ENCODE measurements at regions not wholly inside any gene's neighbourhood (a gene's known extent, or its start where the extent isn't known, plus 50 kb on each side); places are given as distances from the start of the nearest gene placed in this dataset.
A peak's percentile ranks its signal among the peaks of the same experiment; 100 is the strongest.

DNA sequence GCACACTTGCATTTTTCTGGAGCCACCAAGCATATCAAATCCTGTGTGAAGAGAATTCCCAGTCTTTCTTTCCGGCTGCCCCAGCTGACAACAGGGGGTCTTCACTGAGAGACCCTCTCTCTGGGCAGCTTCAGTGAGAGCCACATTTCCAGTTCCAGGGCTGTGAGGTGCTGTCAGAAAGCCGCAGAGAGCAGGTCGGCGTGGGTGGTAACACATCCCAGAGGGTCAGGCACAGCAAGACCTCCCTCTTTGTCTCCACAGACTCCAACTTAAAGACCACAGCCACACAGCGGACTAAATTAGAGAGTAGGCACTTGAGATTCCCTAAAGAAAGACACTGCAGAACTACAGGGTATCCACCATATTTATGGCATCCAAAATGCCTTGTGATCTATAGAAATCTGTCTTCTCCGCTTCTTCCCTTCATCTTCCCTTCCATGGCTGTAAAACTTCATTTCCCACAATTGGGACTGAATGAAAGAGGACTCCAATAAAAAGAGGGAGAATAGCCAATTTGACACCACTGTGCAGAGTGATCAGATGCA lies 116.0 kb upstream of the C7orf33 start:
- no peaks in the 10 kb centered on the region for H3K36me3 ChIP-seq (replicated peaks in 1 of 2; ENCODE audit: control insufficient read depth in 1 of 2, insufficient read depth in 2 of 2, low read length in 2 of 2)
- 86% methylated on average over 5 of the region's 6 CpGs for WGBS (ENCODE audit: insufficient coverage)
- Mint-ChIP-seq H3K9me3 (peaks cover 0 to 4% (median 0%) of the 10 kb centered on the region in 7 donors), H3K4me3 (no peak overlapping the region), H3K27me3 (ENCODE audit: low read depth in 3 of 3) (peaks cover 2 to 8% (median 8%) of the 10 kb centered on the region in 3 donors), H3K36me3 (no peaks in the 10 kb centered on the region), H3K27ac (peak overlapping the region in 2 of 7 donors; percentile 18 to 26), H3K4me1 (no peaks in the 10 kb centered on the region)
- no peak overlapping the region for H3K4me3 ChIP-seq (replicated peaks in 1 of 3; ENCODE audit: low read depth in 2 of 3, low read length in 3 of 3)
- no peak overlapping the region for H3K9ac ChIP-seq (ENCODE audit: insufficient read depth, low read length, poor library complexity, severe bottlenecking)
- no peaks in the 10 kb centered on the region for H4K20me1 ChIP-seq (ENCODE audit: insufficient read depth, low read length)
- no peak overlapping the region for H3K27ac ChIP-seq (ENCODE audit: low read depth in 1 of 2, low read length in 2 of 2)
- no peaks in the 10 kb centered on the region for H3K27me3 ChIP-seq (ENCODE audit: control insufficient read depth in 2 of 2, insufficient read depth in 2 of 2, low read length in 2 of 2)
- H3K4me1 ChIP-seq (ENCODE audit: control insufficient read depth in 1 of 2, insufficient read depth in 2 of 2, low read length in 2 of 2): no peaks in the 10 kb centered on the region
- no peak for DNase-seq
- TF ChIP-seq, protein P1, sequence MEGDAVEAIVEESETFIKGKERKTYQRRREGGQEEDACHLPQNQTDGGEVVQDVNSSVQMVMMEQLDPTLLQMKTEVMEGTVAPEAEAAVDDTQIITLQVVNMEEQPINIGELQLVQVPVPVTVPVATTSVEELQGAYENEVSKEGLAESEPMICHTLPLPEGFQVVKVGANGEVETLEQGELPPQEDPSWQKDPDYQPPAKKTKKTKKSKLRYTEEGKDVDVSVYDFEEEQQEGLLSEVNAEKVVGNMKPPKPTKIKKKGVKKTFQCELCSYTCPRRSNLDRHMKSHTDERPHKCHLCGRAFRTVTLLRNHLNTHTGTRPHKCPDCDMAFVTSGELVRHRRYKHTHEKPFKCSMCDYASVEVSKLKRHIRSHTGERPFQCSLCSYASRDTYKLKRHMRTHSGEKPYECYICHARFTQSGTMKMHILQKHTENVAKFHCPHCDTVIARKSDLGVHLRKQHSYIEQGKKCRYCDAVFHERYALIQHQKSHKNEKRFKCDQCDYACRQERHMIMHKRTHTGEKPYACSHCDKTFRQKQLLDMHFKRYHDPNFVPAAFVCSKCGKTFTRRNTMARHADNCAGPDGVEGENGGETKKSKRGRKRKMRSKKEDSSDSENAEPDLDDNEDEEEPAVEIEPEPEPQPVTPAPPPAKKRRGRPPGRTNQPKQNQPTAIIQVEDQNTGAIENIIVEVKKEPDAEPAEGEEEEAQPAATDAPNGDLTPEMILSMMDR (IDR thresholded peaks at IDR 0.05): no peak
- H3K9me3 ChIP-seq (replicated peaks in 1 of 2; ENCODE audit: control insufficient read depth in 1 of 2, insufficient read depth in 1 of 2, low read length in 2 of 2): no peaks in the 10 kb centered on the region
- intact Hi-C loops (cut with micrococcal nuclease): no loop called here
- no peak overlapping the region for H2AFZ ChIP-seq (ENCODE audit: insufficient read depth, low read depth, low read length, poor library complexity, severe bottlenecking)
- no peaks in the 10 kb centered on the region for H3K79me2 ChIP-seq (ENCODE audit: insufficient read depth, low read length)
- no peak overlapping the region for H3K4me2 ChIP-seq (replicated peaks; ENCODE audit: extremely low read depth, low read length, poor library complexity, severe bottlenecking)

DNA sequence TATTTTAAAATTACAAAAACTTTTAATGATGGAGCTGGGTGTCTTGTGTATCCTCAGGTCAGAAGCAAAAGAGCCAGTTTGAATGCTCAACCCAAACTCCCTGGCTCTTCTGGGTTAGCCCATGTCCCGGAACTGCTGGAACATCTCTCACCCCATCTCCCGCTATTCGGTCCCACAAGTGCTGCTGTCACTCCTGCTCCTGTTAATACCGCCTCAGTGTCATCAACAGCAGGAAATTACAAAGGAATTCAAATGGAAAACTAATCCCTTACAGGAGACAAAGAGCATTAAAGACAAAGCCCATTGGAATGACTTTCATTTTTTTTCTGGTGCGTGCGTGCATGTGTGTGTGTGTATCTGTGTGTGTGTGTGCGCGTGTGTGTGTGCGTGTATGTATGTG lies 112.0 kb upstream of the C7orf33 start:
- peaks cover 0 to 10% (median 7%) of the 10 kb centered on the region in 3 donors for H3K27me3 Mint-ChIP-seq (ENCODE audit: low read depth in 3 of 3)
- H3K4me3 ChIP-seq (replicated peaks in 1 of 3; ENCODE audit: low read depth in 2 of 3, low read length in 3 of 3): no peak overlapping the region
- H2AFZ ChIP-seq (ENCODE audit: insufficient read depth, low read depth, low read length, poor library complexity, severe bottlenecking): no peak overlapping the region
- H3K9me3 Mint-ChIP-seq: no peaks in the 10 kb centered on the region
- H3K4me2 ChIP-seq (replicated peaks; ENCODE audit: extremely low read depth, low read length, poor library complexity, severe bottlenecking): no peak overlapping the region
- H3K4me3 Mint-ChIP-seq: no peak overlapping the region
- H3K27me3 ChIP-seq (ENCODE audit: control insufficient read depth in 2 of 2, insufficient read depth in 2 of 2, low read length in 2 of 2): no peaks in the 10 kb centered on the region
- H3K4me1 Mint-ChIP-seq: no peaks in the 10 kb centered on the region
- H3K36me3 ChIP-seq (replicated peaks in 1 of 2; ENCODE audit: control insufficient read depth in 1 of 2, insufficient read depth in 2 of 2, low read length in 2 of 2): no peaks in the 10 kb centered on the region
- H3K9ac ChIP-seq (ENCODE audit: insufficient read depth, low read length, poor library complexity, severe bottlenecking): no peak overlapping the region
- H3K36me3 Mint-ChIP-seq: no peaks in the 10 kb centered on the region
- H3K27ac ChIP-seq (ENCODE audit: low read depth in 1 of 2, low read length in 2 of 2): no peak overlapping the region
- TF ChIP-seq, protein P1 (IDR thresholded peaks at IDR 0.05): no peak
- DNase-seq: no peak
- WGBS (ENCODE audit: insufficient coverage): 93% methylated on average over 6 of the region's 9 CpGs
- H4K20me1 ChIP-seq (ENCODE audit: insufficient read depth, low read length): no peaks in the 10 kb centered on the region
- H3K79me2 ChIP-seq (ENCODE audit: insufficient read depth, low read length): no peaks in the 10 kb centered on the region
- no peaks in the 10 kb centered on the region for H3K4me1 ChIP-seq (ENCODE audit: control insufficient read depth in 1 of 2, insufficient read depth in 2 of 2, low read length in 2 of 2)
- intact Hi-C loops (cut with micrococcal nuclease): no loop called here
- no peak overlapping the region for H3K27ac Mint-ChIP-seq
- no peaks in the 10 kb centered on the region for H3K9me3 ChIP-seq (replicated peaks in 1 of 2; ENCODE audit: control insufficient read depth in 1 of 2, insufficient read depth in 1 of 2, low read length in 2 of 2)

All from CD14-positive monocyte (primary cell).